Glutamatergic neuron (in vitro differentiated cells): ENCODE measurements at regions not wholly inside any gene's neighbourhood (a gene's known extent, or its start where the extent isn't known, plus 50 kb on each side); places are given as distances from the start of the nearest gene placed in this dataset.

Experiments used
- DNase-seq: peaks from one replicate; pipeline ENCODE4 v3.0.0; 2022
- H3K27ac Mint-ChIP-seq: one replicate; pipeline ENCODE4 v1.8.0; 2020; ENCODE audit warnings: mild to moderate bottlenecking, mixed read lengths, inconsistent platforms; ENCODE audit not compliant: unreplicated experiment
- H3K27me3 Mint-ChIP-seq: one replicate; pipeline ENCODE4 v1.8.0; 2020; ENCODE audit warnings: mild to moderate bottlenecking, moderate library complexity, mixed read lengths, inconsistent platforms; ENCODE audit not compliant: unreplicated experiment
- H3K36me3 Mint-ChIP-seq: one replicate; pipeline ENCODE4 v1.8.0; 2020; ENCODE audit warnings: mild to moderate bottlenecking, mixed read lengths, inconsistent platforms; ENCODE audit not compliant: unreplicated experiment
- H3K4me1 Mint-ChIP-seq: one replicate; pipeline ENCODE4 v1.8.0; 2020; ENCODE audit warnings: mild to moderate bottlenecking, low read depth, mixed read lengths, inconsistent platforms; ENCODE audit not compliant: unreplicated experiment
- H3K4me3 Mint-ChIP-seq: one replicate; pipeline ENCODE4 v1.8.0; 2020; ENCODE audit warnings: mild to moderate bottlenecking, mixed read lengths, inconsistent platforms; ENCODE audit not compliant: unreplicated experiment
- H3K9me3 Mint-ChIP-seq: one replicate; pipeline ENCODE4 v1.8.0; 2020; ENCODE audit warnings: mild to moderate bottlenecking, moderate library complexity, mixed read lengths, inconsistent platforms; ENCODE audit not compliant: unreplicated experiment
- TF ChIP-seq, protein P1 (sequence below): fragments of 200-600 bp; sonication (generic); IDR thresholded peaks from one replicate; pipeline ENCODE4 v1.5.0; 2021; ENCODE audit not compliant: partially characterized antibody, unreplicated experiment

- no peak overlapping the region for H3K27ac Mint-ChIP-seq
Measured at GRCh38 chr6:109241199-109241598, 141.1 kb downstream of the CD164 start.

DNA sequence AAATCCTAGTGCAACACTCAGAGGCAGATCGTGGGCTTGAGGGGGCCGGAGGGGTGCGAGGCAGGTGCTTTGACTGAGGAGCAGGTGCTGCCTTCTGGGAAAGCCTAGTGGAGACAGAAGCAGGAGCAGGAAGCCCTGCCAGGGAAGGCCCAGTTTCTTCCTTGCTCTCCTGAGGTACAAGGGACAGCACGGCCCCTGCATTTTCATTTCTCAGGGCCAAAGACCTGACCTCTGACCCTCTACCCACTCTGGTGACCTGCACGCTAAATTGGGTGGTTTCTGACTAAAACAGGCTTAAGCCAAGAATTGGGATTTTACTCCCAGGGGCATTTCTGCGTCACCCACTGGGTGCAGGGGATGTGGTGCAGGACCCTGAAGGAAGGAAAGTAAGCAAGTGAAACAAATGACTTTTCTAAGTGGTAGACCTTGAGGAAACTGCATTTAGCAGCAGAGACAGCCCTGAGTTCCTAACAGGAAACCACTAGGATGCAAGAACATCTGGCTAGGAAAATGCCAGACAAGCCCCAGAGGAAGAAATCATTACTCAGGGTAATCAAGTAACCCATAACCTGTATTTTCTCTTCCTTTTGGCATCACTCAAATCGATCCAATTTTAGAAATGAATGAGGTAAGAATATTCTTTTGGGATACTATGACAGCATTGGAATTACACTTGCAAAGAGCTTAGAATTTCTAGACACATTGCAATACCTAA, 141.7 kb downstream of the CD164 start:
- H3K27ac Mint-ChIP-seq = no peak overlapping the region
- no peak overlapping the region for H3K4me3 Mint-ChIP-seq
- no peaks in the 10 kb centered on the region for H3K36me3 Mint-ChIP-seq
- peaks cover 3% of the 10 kb centered on the region for H3K27me3 Mint-ChIP-seq
- H3K9me3 Mint-ChIP-seq = peaks cover 1% of the 10 kb centered on the region
- peaks cover 6% of the 10 kb centered on the region for H3K4me1 Mint-ChIP-seq
- TF ChIP-seq, protein P1, sequence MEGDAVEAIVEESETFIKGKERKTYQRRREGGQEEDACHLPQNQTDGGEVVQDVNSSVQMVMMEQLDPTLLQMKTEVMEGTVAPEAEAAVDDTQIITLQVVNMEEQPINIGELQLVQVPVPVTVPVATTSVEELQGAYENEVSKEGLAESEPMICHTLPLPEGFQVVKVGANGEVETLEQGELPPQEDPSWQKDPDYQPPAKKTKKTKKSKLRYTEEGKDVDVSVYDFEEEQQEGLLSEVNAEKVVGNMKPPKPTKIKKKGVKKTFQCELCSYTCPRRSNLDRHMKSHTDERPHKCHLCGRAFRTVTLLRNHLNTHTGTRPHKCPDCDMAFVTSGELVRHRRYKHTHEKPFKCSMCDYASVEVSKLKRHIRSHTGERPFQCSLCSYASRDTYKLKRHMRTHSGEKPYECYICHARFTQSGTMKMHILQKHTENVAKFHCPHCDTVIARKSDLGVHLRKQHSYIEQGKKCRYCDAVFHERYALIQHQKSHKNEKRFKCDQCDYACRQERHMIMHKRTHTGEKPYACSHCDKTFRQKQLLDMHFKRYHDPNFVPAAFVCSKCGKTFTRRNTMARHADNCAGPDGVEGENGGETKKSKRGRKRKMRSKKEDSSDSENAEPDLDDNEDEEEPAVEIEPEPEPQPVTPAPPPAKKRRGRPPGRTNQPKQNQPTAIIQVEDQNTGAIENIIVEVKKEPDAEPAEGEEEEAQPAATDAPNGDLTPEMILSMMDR = no peak
- DNase-seq = no peak

More at GRCh38 chr6:109241199-109241598, 141.1 kb downstream of the CD164 start:
- Mint-ChIP-seq H3K36me3 (no peaks in the 10 kb centered on the region), H3K9me3 (peaks cover 1% of the 10 kb centered on the region), H3K27me3 (no peaks in the 10 kb centered on the region), H3K4me1 (peaks cover 6% of the 10 kb centered on the region), H3K4me3 (no peak overlapping the region)
- no peak for DNase-seq
- TF ChIP-seq, protein P1 = no peak

DNA sequence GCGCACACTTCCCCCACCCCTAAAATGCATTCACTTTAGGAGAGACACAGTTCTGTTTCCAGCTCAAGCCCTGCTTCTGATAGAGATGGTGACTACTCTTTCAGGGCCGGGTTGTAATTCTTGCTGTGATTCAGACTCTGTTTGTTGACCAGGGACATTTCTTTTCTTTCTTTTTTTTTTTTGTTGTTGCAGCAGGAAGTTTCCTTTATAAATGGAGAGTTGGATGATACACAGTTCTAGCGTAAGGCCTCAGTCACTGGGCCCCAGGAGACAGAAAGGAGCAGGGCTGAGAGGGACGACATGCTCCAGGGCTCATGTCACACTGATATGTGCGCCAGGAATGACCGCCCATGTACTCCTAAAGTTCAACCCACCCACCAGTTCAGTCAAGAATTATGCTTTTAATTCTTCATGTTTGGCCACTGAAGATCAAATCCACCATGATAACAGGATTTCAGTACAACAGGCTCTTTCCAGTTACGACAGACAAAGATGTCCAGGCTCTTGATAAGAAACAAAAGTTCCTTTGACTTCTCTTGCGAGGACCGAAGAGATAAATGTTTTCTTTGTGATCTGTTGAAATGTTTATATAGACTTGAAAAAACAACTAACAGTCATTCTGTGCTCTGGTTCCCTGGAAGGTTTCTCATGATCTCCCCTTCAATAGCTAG, 142.5 kb downstream of the CD164 start:
- Mint-ChIP-seq H3K4me1 (peaks cover 6% of the 10 kb centered on the region), H3K4me3 (no peak overlapping the region), H3K27ac (no peak overlapping the region), H3K36me3 (no peaks in the 10 kb centered on the region), H3K27me3 (peaks cover 3% of the 10 kb centered on the region), H3K9me3 (peaks cover 1% of the 10 kb centered on the region)
- DNase-seq = no peak
- TF ChIP-seq, protein P1 = no peak

DNA sequence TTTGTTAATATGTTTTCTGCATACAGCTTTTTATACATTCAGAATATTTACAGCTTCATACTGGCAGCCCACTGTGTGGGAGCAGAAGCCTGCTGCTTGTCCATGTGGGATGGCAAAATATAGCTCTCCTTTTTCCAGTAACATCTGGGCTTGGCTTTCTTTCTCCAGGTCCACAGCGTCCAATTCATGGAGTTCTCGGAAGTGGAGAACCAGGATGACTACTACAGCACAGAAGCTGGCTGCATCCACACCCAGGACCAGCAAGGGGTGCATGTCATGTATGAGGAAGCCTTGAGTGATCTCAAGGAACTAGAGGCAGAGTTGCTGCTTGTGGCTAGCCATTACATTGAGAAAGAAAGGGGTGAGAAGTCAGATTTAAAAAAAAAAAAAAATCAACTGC, 143.1 kb downstream of the CD164 start:
- TF ChIP-seq, protein P1 = no peak
- DNase-seq = no peak
- peaks cover 3% of the 10 kb centered on the region for H3K27me3 Mint-ChIP-seq
- no peaks in the 10 kb centered on the region for H3K36me3 Mint-ChIP-seq
- no peak overlapping the region for H3K27ac Mint-ChIP-seq
- H3K9me3 Mint-ChIP-seq = peaks cover 1% of the 10 kb centered on the region
- H3K4me3 Mint-ChIP-seq = no peak overlapping the region
- peaks cover 6% of the 10 kb centered on the region for H3K4me1 Mint-ChIP-seq

GRCh38 chr6:109238396-109238795, 143.1 kb downstream of the CEP57L1 start:
- H3K4me3 Mint-ChIP-seq = no peak overlapping the region
- H3K27ac Mint-ChIP-seq = no peak overlapping the region
- TF ChIP-seq, protein P1 = no peak
- no peak for DNase-seq
- H3K27me3 Mint-ChIP-seq = peaks cover 3% of the 10 kb centered on the region
- peaks cover 6% of the 10 kb centered on the region for H3K4me1 Mint-ChIP-seq
- H3K9me3 Mint-ChIP-seq = peaks cover 1% of the 10 kb centered on the region
- H3K36me3 Mint-ChIP-seq = no peaks in the 10 kb centered on the region
